HG03135 (cell line): ENCODE measurements at regions not wholly inside any gene's neighbourhood (a gene's known extent, or its start where the extent isn't known, plus 50 kb on each side); places are given as distances from the start of the nearest gene placed in this dataset.

Experiments
- ATAC-seq: cut with Tn5 transposase; IDR thresholded peaks from one replicate; pipeline ENCODE4 v1.9.1; 2021; ENCODE audit warnings: mild to moderate bottlenecking, moderate library complexity; ENCODE audit not compliant: unreplicated experiment

GRCh38 chr13:104326523-104326922 is 1260.3 kb upstream of the SLC10A2 start:
- no peak for ATAC-seq

DNA sequence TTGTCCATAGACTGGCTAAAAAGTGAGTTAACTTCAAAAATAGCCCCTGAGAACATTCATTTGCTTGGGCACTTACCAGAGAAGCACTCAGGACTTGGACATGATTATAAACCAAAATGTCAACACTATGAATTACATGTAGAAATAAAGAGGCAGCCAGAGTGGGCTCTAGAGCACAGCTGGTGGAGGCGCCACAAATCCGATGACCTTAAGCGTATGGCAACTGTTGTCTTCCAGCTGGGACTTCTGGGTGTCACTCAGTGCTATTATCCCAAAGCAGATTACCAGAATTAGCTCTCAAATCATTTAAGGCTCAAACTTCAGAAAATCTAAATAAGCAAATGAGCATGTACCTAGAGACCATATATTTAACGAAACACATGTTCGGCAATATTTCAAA is 1255.5 kb upstream of the SLC10A2 start:
- ATAC-seq, result no peak

DNA sequence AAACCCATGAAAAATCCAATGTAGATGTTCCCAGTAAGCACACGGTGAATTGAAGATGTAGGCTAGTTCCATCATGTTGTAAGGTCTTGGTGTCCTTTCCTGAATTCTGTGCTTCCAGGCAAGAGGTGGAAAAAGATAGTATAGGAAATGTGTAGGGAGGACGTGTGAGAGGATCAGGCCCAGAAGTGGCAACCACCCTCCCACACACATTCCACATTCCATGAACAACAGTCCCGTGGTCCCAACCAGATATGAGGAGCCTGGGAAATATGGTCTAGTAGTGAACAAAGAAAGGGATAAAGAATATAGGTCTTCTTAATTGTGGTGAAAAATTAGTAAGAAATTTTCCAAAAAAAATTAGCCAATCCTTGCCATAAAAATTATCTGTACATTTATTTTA is 1254.2 kb upstream of the SLC10A2 start:
- no peak for ATAC-seq

GRCh38 chr13:104318121-104318520 is 1251.9 kb upstream of the SLC10A2 start:
- no peak for ATAC-seq

DNA sequence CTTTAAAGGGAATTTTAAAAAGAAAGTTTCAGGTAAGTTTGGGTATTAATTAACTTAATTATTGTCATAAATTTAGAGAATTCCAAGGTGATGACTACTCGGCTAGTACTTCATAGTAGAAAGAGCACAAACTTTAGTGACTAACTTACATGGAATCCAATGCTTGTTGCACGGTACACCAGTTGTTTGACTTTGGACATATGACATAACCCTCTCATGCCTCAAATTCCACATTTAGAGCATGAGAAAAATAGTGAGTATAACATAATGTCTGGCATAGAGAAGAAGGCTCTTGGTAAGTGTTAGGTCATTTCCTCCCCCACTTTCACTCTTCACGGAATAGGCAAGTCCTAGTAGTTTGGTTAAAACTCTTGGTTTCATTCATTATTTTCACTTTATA is 1249.4 kb upstream of the SLC10A2 start:
- ATAC-seq, result no peak

DNA sequence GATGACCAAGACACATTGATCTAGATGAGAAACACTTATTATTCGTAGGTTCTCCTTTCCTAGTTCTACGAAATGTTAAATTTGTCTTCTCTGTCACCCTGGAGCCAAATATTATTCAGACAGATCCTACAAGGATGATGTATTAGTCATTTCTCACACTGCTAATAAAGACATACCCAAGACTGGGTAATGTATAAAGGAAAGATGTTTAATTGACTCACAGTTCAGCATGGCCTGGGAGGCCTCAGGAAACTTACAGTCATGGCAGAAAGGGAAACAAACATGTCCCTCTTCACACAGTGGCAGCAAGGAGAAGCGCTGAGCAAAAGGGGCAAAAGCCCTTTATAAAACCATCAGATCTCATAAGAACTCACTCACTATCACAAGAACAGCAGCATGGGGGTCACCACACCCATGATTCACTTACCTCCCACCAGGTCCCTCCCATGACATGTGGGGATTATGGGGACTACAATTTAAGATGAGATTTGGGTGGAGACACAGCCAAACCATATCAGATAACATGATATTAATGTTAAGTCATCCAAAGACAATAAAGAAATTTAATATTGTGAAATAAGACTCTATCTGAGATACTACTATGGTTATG is 1248.8 kb upstream of the SLC10A2 start:
- ATAC-seq, result no peak

- no peak for ATAC-seq
Observed at GRCh38 chr13:104314321-104314720, 1248.1 kb upstream of the SLC10A2 start.

- ATAC-seq, result no peak
Observed at GRCh38 chr13:104310861-104311260, 1244.6 kb upstream of the SLC10A2 start.

- ATAC-seq, result no peak
Observed at GRCh38 chr13:104309431-104309830, 1243.2 kb upstream of the SLC10A2 start.

- ATAC-seq, result no peak
Observed at GRCh38 chr13:104301171-104301975, 1235.2 kb upstream of the SLC10A2 start.

DNA sequence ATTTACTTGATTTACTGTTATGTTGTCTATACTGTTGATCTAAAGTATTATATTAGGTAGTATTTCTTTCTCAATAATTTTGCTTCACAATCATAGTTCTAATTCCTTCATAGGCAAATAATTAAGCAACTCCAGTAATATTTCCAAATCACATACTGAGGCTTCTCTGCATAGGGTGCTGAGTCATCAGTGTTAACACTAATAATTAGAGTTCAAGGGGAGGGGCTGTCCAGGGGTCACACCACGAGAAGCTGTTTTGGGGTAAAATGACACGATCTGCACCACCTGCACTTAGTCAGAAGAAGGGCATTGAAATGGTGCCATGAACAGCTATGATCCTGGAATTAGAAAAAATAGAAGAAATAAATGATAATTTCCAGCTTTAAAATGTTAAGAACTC is 1230.9 kb upstream of the SLC10A2 start:
- ATAC-seq, result no peak

GRCh38 chr13:104296286-104296685 is 1230.1 kb upstream of the SLC10A2 start:
- ATAC-seq, result no peak

GRCh38 chr13:104295537-104295936 is 1229.3 kb upstream of the SLC10A2 start:
- no peak for ATAC-seq

- ATAC-seq, result no peak
Observed at GRCh38 chr13:104289400-104289799, 1223.2 kb upstream of the SLC10A2 start.

GRCh38 chr13:104288496-104288895 is 1222.3 kb upstream of the SLC10A2 start:
- no peak for ATAC-seq

DNA sequence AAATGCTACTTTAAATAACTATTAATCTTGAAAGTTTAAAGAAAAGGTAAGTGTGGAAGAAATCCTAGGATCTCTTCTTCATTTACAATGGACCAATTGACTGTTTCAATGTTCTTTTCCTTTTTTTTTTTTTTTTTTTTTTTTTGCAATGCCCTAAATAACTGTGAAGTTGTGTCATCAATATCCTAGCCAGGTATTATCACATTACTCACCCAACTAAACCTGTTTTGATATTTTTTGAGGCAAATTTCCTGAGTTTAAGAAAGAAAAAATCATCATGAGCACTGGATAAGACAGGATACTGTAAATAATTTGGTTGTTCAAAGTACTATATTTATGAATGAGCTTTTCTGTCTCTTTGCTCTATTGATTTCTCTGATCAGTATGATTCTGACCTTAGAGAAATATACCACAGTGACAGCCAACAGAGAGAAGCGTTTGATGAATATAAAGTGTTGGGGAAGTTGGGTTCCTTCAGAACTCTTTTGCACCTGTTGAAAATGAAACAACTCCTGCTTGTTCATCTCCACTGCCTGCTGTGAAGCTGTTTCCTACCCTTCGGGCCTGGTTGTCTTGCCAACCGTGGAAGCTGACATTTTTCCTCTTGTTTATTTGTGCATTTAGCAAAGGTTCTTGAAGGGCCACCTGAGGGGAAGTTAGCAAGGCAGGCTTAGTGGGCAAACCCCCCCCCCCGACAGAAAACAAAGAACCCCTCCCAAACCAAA is 1220.5 kb upstream of the SLC10A2 start:
- no peak for ATAC-seq

- no peak for ATAC-seq
Observed at GRCh38 chr13:104281910-104282309, 1215.7 kb upstream of the SLC10A2 start.

- no peak for ATAC-seq
Observed at GRCh38 chr13:104270731-104271130, 1204.5 kb upstream of the SLC10A2 start.

DNA sequence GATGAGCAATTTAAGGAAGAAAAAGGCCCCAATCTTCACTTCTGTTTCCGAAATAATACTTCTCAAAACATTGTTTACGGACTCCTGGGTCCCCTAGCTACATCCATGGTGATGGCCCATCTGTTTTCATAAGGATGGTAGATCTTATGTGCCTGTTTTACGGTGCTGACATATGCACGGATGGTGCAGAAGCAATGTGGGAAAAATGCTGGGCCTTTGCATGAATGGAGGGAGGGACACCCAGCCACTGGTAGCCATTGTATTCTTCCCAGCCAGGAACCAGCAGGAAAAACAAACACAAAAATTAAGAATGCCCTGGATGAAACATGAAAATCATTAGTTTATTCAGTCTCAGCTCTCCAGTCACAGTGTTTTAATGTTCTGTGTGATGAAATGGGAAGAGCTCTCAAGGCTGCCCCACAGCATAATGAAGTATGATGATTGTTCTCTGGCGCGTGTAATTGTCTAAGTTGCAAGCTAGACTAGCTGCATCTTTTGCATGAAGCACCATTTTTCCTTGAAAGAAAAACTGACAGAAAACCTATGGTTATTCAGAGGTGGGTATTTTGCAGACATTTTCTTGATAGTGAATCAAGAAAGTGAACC is 1201.1 kb upstream of the SLC10A2 start:
- ATAC-seq, result no peak

DNA sequence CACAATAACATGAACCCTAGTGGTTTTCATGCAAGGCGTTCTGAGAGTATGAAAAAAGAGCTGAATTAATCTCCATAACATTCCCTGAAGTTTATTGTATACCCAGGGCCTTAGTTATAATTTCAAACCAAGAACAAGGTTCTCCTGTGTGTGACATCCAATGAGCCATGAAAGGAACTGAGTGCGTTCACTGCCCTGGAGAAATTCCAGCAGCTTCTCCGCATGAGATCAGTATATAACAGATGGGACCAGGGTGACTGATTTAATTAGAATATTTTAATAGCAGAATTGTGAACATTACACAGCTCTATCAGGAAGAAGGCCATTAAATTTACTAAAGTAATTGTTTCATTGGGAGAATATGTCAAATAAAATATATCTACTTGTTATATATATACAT is 1190.5 kb upstream of the SLC10A2 start:
- no peak for ATAC-seq

- no peak for ATAC-seq
Observed at GRCh38 chr13:104253063-104253680, 1187.0 kb upstream of the SLC10A2 start.
